ENCODE measurements at regions not wholly inside any gene's neighbourhood (a gene's known extent, or its start where the extent isn't known, plus 50 kb on each side); places are given as distances from the start of the nearest gene placed in this dataset.

GRCh38 chr5:117394506-117395157, 820.0 kb upstream of the SEMA6A start:
- no peak for TF ChIP-seq CTCF (IDR thresholded peaks at IDR 0.05)
- no peak for TF ChIP-seq EZH2 (IDR thresholded peaks at IDR 0.05)

Measured in neural progenitor cell (in vitro differentiated cells).